HEK293 (cell line): ENCODE measurements at regions not wholly inside any gene's neighbourhood (a gene's known extent, or its start where the extent isn't known, plus 50 kb on each side); places are given as distances from the start of the nearest gene placed in this dataset.

Experiments
- CTCF ChIA-PET: fragments of 350-600 bp; formaldehyde crosslinking; extraction: SDS; loops from one replicate; lab custom pipeline; 2021; ENCODE audit warnings: antibody characterized with exemption; lab: Yijun Ruan, JAX
- POLR2A ChIA-PET: fragments of 300-600 bp; formaldehyde crosslinking; extraction: SDS; loops from one replicate; lab custom pipeline; 2020; ENCODE audit warnings: antibody characterized with exemption, inconsistent platforms; lab: Yijun Ruan, JAX
- H3K27ac ChIP-seq: fragments of 200-500 bp; sonication (Bioruptor generic); 2 replicates; pipeline ENCODE4 v1.5.1; 2014; ENCODE audit warnings: low read depth, low read length, control low read depth, inconsistent platforms; ENCODE audit errors: extremely low read depth
- H3K36me3 ChIP-seq, 2 experiments: fragments of 200-500 bp in 1 of 2; sonication (Bioruptor generic) in 1 of 2; 1 replicate in 1 of 2; 2 replicates in 1 of 2; pipeline ENCODE4 v1.5.1; 2014 to 2017; ENCODE audit warnings: inconsistent platforms in 2 of 2, low read length in 2 of 2; ENCODE audit not compliant: control insufficient read depth in 2 of 2, insufficient read depth in 1 of 2
- H3K4me1 ChIP-seq: fragments of 200-500 bp; sonication (Bioruptor generic); 2 replicates; pipeline ENCODE4 v1.5.1; 2014; ENCODE audit warnings: mild to moderate bottlenecking, low read length, inconsistent platforms; ENCODE audit not compliant: control insufficient read depth, insufficient read depth
- H3K4me3 ChIP-seq: 2 replicates; pipeline ENCODE4 v1.5.1; 2011; ENCODE audit warnings: low read depth, mild to moderate bottlenecking, control low read depth, low read length, moderate library complexity
- H3K9me3 ChIP-seq: fragments of 200-500 bp; sonication (Bioruptor generic); 2 replicates; pipeline ENCODE4 v1.5.1; 2014; ENCODE audit warnings: low read depth, low read length, inconsistent platforms; ENCODE audit not compliant: control insufficient read depth, insufficient read depth
- GLIS2 ChIP-seq: fragments of 450-650 bp; formaldehyde crosslinking; IDR thresholded peaks from 2 replicates; pipeline ENCODE4 v1.5.1; 2016; ENCODE audit warnings: missing biosample characterization, missing genetic modification characterization
- HIC1 ChIP-seq: fragments of 450-650 bp; formaldehyde crosslinking; IDR thresholded peaks from 2 replicates; pipeline ENCODE4 v1.5.1; 2016; ENCODE audit warnings: missing biosample characterization, missing genetic modification characterization
- HOXC10 ChIP-seq: sonication (generic); formaldehyde crosslinking; IDR thresholded peaks from 2 replicates; pipeline ENCODE4 v1.8.1; 2023; ENCODE audit warnings: mild to moderate bottlenecking, missing genetic modification reagents
- HOXD13 ChIP-seq: sonication (generic); formaldehyde crosslinking; IDR thresholded peaks from 2 replicates; pipeline ENCODE4 v1.8.0; 2022; ENCODE audit warnings: missing genetic modification reagents, borderline replicate concordance
- PRDM6 ChIP-seq: fragments of 450-650 bp; formaldehyde crosslinking; IDR thresholded peaks from 2 replicates; pipeline ENCODE4 v1.5.1; 2017; ENCODE audit warnings: missing biosample characterization, missing genetic modification characterization
- TSHZ1 ChIP-seq: fragments of 450-650 bp; formaldehyde crosslinking; IDR thresholded peaks from 2 replicates; pipeline ENCODE4 v1.5.1; 2016; ENCODE audit warnings: missing biosample characterization, missing genetic modification characterization, borderline replicate concordance
- ZBTB20 ChIP-seq: fragments of 450-650 bp; formaldehyde crosslinking; IDR thresholded peaks from 2 replicates; pipeline ENCODE4 v1.5.1; 2016; ENCODE audit warnings: missing biosample characterization, missing genetic modification characterization
- ZFP3 ChIP-seq: fragments of 450-650 bp; formaldehyde crosslinking; IDR thresholded peaks from 2 replicates; pipeline ENCODE4 v1.5.1; 2016; ENCODE audit warnings: low read depth, missing biosample characterization, missing genetic modification characterization
- ZNF174 ChIP-seq: fragments of 450-650 bp; formaldehyde crosslinking; IDR thresholded peaks from 2 replicates; pipeline ENCODE4 v1.5.0; 2017; ENCODE audit warnings: missing biosample characterization, mild to moderate bottlenecking, missing genetic modification characterization
- ZNF2 ChIP-seq: fragments of 450-650 bp; formaldehyde crosslinking; IDR thresholded peaks from 2 replicates; pipeline ENCODE4 v1.5.1; 2016; ENCODE audit warnings: missing biosample characterization, missing genetic modification characterization
- ZNF24 ChIP-seq: fragments of 450-650 bp; formaldehyde crosslinking; IDR thresholded peaks from 2 replicates; pipeline ENCODE4 v1.5.1; 2016; ENCODE audit warnings: missing biosample characterization, missing genetic modification characterization
- ZNF292 ChIP-seq: fragments of 450-650 bp; formaldehyde crosslinking; IDR thresholded peaks from 2 replicates; pipeline ENCODE4 v1.5.1; 2016; ENCODE audit warnings: low read depth, missing biosample characterization, missing genetic modification characterization, borderline replicate concordance
- ZNF530 ChIP-seq: fragments of 450-650 bp; formaldehyde crosslinking; IDR thresholded peaks from 2 replicates; pipeline ENCODE4 v1.5.1; 2016; ENCODE audit warnings: low read depth, missing biosample characterization, missing genetic modification characterization
- ZNF555 ChIP-seq: fragments of 450-650 bp; formaldehyde crosslinking; conservative IDR thresholded peaks from 2 replicates; pipeline ENCODE4 v1.5.1; 2017; ENCODE audit warnings: missing biosample characterization, mild to moderate bottlenecking, missing genetic modification characterization, inconsistent platforms
- TF ChIP-seq, protein P1 (sequence below): fragments of 450-650 bp; formaldehyde crosslinking; IDR thresholded peaks from 2 replicates; pipeline ENCODE4 v1.5.1; 2016; ENCODE audit warnings: missing biosample characterization, missing genetic modification characterization
- TF ChIP-seq, protein P2 (sequence below): fragments of 450-650 bp; formaldehyde crosslinking; IDR thresholded peaks from 2 replicates; pipeline ENCODE4 v1.5.1; 2016; ENCODE audit warnings: missing biosample characterization, missing genetic modification characterization, borderline replicate concordance
- TF ChIP-seq, protein P3 (sequence below): fragments of 450-650 bp; formaldehyde crosslinking; IDR thresholded peaks from 2 replicates; pipeline ENCODE4 v1.5.1; 2016; ENCODE audit warnings: missing biosample characterization, missing genetic modification characterization
- TF ChIP-seq, protein P4 (sequence below): fragments of 450-650 bp; formaldehyde crosslinking; IDR thresholded peaks from 2 replicates; pipeline ENCODE4 v1.5.1; 2016; ENCODE audit warnings: missing biosample characterization, missing genetic modification characterization

- TF ChIP-seq, protein P1, sequence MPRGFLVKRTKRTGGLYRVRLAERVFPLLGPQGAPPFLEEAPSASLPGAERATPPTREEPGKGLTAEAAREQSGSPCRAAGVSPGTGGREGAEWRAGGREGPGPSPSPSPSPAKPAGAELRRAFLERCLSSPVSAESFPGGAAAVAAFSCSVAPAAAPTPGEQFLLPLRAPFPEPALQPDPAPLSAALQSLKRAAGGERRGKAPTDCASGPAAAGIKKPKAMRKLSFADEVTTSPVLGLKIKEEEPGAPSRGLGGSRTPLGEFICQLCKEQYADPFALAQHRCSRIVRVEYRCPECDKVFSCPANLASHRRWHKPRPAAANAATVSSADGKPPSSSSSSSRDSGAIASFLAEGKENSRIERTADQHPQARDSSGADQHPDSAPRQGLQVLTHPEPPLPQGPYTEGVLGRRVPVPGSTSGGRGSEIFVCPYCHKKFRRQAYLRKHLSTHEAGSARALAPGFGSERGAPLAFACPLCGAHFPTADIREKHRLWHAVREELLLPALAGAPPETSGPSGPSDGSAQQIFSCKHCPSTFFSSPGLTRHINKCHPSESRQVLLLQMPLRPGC (tag by site-specific recombination): no peak
- TF ChIP-seq, protein P2, sequence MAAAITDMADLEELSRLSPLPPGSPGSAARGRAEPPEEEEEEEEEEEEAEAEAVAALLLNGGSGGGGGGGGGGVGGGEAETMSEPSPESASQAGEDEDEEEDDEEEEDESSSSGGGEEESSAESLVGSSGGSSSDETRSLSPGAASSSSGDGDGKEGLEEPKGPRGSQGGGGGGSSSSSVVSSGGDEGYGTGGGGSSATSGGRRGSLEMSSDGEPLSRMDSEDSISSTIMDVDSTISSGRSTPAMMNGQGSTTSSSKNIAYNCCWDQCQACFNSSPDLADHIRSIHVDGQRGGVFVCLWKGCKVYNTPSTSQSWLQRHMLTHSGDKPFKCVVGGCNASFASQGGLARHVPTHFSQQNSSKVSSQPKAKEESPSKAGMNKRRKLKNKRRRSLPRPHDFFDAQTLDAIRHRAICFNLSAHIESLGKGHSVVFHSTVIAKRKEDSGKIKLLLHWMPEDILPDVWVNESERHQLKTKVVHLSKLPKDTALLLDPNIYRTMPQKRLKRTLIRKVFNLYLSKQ: no peak
Observed at GRCh38 chr3:38925351-38925750, 109.3 kb upstream of the SCN10A start (continued).

DNA sequence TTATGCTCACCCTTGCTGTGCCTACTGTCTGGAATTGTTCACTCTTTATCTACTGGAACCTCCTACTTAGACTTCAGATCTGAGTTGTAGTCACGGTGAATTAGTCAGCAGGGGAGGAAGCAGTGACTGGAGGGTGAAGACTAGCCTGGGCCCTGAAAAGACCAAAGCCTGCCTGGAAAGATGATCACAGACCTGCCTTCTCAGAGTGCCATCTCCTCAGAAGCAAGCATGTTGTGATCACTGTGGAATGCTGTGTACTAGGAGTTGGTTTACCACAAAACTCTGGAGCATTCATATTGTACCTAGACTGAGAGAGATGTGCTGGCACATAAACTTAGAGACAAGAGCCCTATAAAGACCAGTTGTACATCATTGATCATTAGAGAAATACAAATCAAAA lies 100.7 kb upstream of the SCN10A start:
- POLR2A ChIA-PET: no interaction called here
- Histone ChIP-seq H3K4me3 (no peak overlapping the region), H3K36me3 (no peaks in the 10 kb centered on the region), H3K27ac (no peak overlapping the region), H3K4me1 (no peaks in the 10 kb centered on the region), H3K9me3 (no peaks in the 10 kb centered on the region)
- no peak for TF ChIP-seq ZNF555 (tag by site-specific recombination)
- no peak for TF ChIP-seq ZNF24 (tag by site-specific recombination)
- TF ChIP-seq ZNF174 (tag by site-specific recombination): no peak
- TF ChIP-seq ZBTB20 (tag by site-specific recombination): no peak
- TF ChIP-seq, protein P3, sequence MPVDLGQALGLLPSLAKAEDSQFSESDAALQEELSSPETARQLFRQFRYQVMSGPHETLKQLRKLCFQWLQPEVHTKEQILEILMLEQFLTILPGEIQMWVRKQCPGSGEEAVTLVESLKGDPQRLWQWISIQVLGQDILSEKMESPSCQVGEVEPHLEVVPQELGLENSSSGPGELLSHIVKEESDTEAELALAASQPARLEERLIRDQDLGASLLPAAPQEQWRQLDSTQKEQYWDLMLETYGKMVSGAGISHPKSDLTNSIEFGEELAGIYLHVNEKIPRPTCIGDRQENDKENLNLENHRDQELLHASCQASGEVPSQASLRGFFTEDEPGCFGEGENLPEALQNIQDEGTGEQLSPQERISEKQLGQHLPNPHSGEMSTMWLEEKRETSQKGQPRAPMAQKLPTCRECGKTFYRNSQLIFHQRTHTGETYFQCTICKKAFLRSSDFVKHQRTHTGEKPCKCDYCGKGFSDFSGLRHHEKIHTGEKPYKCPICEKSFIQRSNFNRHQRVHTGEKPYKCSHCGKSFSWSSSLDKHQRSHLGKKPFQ (tag by site-specific recombination): no peak
- TF ChIP-seq TSHZ1 (tag by site-specific recombination): no peak
- no peak for TF ChIP-seq HOXC10 (CRISPR knock-in tag)
- no peak for TF ChIP-seq ZNF292 (tag by site-specific recombination)
- CTCF ChIA-PET: no interaction called here

- Histone ChIP-seq H3K4me1 (no peaks in the 10 kb centered on the region), H3K27ac (no peak overlapping the region), H3K9me3 (no peaks in the 10 kb centered on the region), H3K36me3 (no peaks in the 10 kb centered on the region), H3K4me3 (no peak overlapping the region)
- ChIA-PET POLR2A (no interaction called here), CTCF (interaction anchor here (0.6 kb wide), 1 partner anchor 143 kb away, joined by 4 read pairs; no protein-coding TSS in a partner anchor)
- TF ChIP-seq HOXD13 (no peak), PRDM6 (tag by site-specific recombination) (no peak), ZFP3 (tag by site-specific recombination) (no peak), GLIS2 (tag by site-specific recombination) (no peak), ZNF174 (tag by site-specific recombination) (no peak), HIC1 (no peak), ZNF530 (tag by site-specific recombination) (no peak), ZNF2 (no peak)
- TF ChIP-seq, protein P4, sequence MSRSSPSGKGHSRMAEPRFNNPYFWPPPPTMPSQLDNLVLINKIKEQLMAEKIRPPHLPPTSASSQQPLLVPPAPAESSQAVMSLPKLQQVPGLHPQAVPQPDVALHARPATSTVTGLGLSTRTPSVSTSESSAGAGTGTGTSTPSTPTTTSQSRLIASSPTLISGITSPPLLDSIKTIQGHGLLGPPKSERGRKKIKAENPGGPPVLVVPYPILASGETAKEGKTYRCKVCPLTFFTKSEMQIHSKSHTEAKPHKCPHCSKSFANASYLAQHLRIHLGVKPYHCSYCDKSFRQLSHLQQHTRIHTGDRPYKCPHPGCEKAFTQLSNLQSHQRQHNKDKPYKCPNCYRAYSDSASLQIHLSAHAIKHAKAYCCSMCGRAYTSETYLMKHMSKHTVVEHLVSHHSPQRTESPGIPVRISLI (tag by site-specific recombination): no peak
Observed at GRCh38 chr3:38907426-38907825, 91.4 kb upstream of the SCN10A start.
